Nephron (organoid): ENCODE measurements at regions not wholly inside any gene's neighbourhood (a gene's known extent, or its start where the extent isn't known, plus 50 kb on each side); places are given as distances from the start of the nearest gene placed in this dataset.
A peak's percentile ranks its signal among the peaks of the same experiment; 100 is the strongest.

Experiments
- H3K27ac Mint-ChIP-seq, 3 experiments: 2 replicates each; pipeline ENCODE4 v1.8.0; 2020; ENCODE audit warnings: mixed read lengths in 3 of 3, mild to moderate bottlenecking in 2 of 3, moderate library complexity in 1 of 3
- H3K27me3 Mint-ChIP-seq: 2 replicates; pipeline ENCODE4 v1.8.0; 2021; ENCODE audit warnings: low read depth, mild to moderate bottlenecking, moderate library complexity, mixed read lengths
- H3K36me3 Mint-ChIP-seq: 2 replicates; pipeline ENCODE4 v1.8.0; 2020; ENCODE audit warnings: low read depth, mixed read lengths
- H3K4me1 Mint-ChIP-seq: 2 replicates; pipeline ENCODE4 v1.8.0; 2020; ENCODE audit warnings: mixed read lengths
- H3K4me3 Mint-ChIP-seq, 3 experiments: 2 replicates each; pipeline ENCODE4 v1.8.0; 2020; ENCODE audit warnings: mild to moderate bottlenecking in 3 of 3, mixed read lengths in 3 of 3, moderate library complexity in 2 of 3
- H3K9me3 Mint-ChIP-seq: 2 replicates; pipeline ENCODE4 v1.8.0; 2020; ENCODE audit warnings: mixed read lengths
- CTCF ChIP-seq, 3 experiments: fragments of 200-600 bp; sonication (generic); IDR thresholded peaks; one replicate each; pipeline ENCODE4 v1.5.0; 2021; ENCODE audit warnings: antibody characterized with exemption in 3 of 3; ENCODE audit not compliant: unreplicated experiment in 3 of 3

DNA sequence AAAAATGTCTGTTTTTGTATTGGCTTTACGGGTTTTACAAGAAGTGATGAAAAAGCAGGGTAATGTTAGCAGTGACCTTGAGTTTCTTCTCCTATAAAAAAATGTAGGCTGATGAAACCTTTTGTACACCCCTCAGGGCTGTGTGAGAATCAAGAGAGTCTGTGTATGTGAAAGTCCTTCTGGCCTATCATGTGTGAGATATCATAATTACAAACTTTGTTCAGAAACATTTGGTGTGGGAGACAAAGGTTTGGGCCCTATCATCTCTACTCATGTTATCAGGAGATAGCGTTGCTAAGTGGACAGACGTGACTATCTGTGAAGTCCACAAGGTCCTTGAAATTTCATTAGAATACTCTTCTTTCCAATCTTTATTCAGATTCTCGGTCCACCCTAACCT lies 170.6 kb upstream of the HAND2 start:
- Mint-ChIP-seq H3K4me3 (no peak overlapping the region), H3K27ac (no peak overlapping the region), H3K36me3 (no peaks in the 10 kb centered on the region), H3K4me1 (no peaks in the 10 kb centered on the region), H3K27me3 (no peaks in the 10 kb centered on the region), H3K9me3 (no peaks in the 10 kb centered on the region)
- TF ChIP-seq CTCF (IDR thresholded peaks at IDR 0.05; ENCODE audit: unreplicated experiment in 3 of 3), result no peak

GRCh38 chr4:173699841-173700475 lies 169.9 kb upstream of the HAND2 start:
- H3K4me1 Mint-ChIP-seq, result no peaks in the 10 kb centered on the region
- no peak overlapping the region for H3K27ac Mint-ChIP-seq
- no peaks in the 10 kb centered on the region for H3K27me3 Mint-ChIP-seq
- no peaks in the 10 kb centered on the region for H3K36me3 Mint-ChIP-seq
- no peaks in the 10 kb centered on the region for H3K9me3 Mint-ChIP-seq
- H3K4me3 Mint-ChIP-seq, result no peak overlapping the region
- TF ChIP-seq CTCF (IDR thresholded peaks at IDR 0.05; ENCODE audit: unreplicated experiment in 3 of 3), result no peak

- Mint-ChIP-seq H3K27ac (no peak overlapping the region), H3K4me1 (no peaks in the 10 kb centered on the region), H3K27me3 (no peaks in the 10 kb centered on the region), H3K4me3 (no peak overlapping the region), H3K9me3 (no peaks in the 10 kb centered on the region), H3K36me3 (no peaks in the 10 kb centered on the region)
- TF ChIP-seq CTCF (IDR thresholded peaks at IDR 0.05; ENCODE audit: unreplicated experiment in 3 of 3), result no peak
Measured at GRCh38 chr4:173698557-173699262, 168.7 kb upstream of the HAND2 start.

DNA sequence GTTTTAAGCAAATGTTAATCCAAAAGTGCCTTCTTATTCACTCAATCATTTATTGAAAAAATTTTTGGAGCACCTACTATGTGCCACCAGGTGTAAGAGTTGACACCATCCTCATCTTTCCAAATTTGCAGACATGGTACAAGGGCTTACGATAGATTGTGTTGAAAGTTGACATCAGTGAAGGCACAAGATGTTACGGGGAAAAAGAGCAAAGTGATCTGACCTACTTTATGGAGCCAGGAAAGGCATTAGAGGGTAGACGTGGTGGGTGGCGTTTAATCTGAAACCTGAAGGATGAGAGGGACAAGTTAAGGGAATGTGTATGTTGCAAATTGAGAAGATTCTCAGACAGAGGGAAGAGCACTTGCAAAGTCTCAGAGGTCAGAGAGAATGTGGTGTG lies 167.8 kb upstream of the HAND2 start:
- H3K36me3 Mint-ChIP-seq, result no peaks in the 10 kb centered on the region
- TF ChIP-seq CTCF (IDR thresholded peaks at IDR 0.05; ENCODE audit: unreplicated experiment in 3 of 3), result no peak
- no peaks in the 10 kb centered on the region for H3K27me3 Mint-ChIP-seq

DNA sequence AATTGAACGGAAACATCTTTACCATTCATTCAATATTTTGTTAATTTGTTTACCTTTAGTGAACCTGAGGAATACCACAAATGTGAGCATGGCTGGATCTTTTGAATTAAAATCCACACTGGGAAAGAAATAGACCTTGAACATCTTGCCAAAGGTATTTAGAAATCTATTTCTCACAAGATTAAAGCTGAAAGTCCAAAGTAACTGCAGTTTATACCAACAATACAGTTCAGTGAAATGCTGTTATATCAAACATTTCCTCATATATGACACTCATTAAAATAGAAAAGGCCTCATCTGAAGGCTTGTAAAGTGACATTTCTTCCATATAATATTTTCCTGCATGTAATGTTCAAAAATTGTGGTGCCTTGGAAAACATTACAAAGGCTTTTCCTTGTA lies 166.5 kb upstream of the HAND2 start:
- Mint-ChIP-seq H3K9me3 (no peaks in the 10 kb centered on the region), H3K4me1 (no peaks in the 10 kb centered on the region), H3K4me3 (no peak overlapping the region), H3K27me3 (peaks cover 8% of the 10 kb centered on the region), H3K27ac (no peak overlapping the region), H3K36me3 (no peaks in the 10 kb centered on the region)
- TF ChIP-seq CTCF (IDR thresholded peaks at IDR 0.05; ENCODE audit: unreplicated experiment in 3 of 3), result no peak

More for the DNA sequence above, 167.8 kb upstream of the HAND2 start:
- Mint-ChIP-seq H3K4me1 (no peaks in the 10 kb centered on the region), H3K27ac (peak overlapping the region in 1 of 3 experiments; percentile 4), H3K9me3 (no peaks in the 10 kb centered on the region), H3K4me3 (no peak overlapping the region)

DNA sequence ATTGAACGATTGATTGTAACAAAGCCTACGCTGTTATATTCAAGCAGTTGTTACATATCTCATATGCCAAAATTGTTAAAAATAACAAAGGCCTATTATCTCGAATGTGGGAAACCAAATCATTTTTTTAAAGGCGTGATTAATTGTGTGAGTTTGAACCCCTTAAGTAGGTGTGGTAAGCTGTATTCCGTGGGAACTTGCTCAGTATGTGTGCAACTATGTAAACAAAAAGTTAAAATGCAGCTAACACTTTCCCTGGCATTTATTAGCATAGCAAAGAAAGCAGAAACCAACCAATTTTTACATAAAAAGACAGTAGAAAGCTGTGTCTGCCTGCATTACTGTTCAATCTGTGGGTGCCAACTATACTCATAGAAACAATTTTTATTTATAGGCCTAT lies 166.0 kb upstream of the HAND2 start:
- no peak for TF ChIP-seq CTCF (IDR thresholded peaks at IDR 0.05; ENCODE audit: unreplicated experiment in 3 of 3)
- Mint-ChIP-seq H3K4me1 (no peaks in the 10 kb centered on the region), H3K4me3 (no peak overlapping the region), H3K36me3 (no peaks in the 10 kb centered on the region), H3K9me3 (no peaks in the 10 kb centered on the region), H3K27me3 (peaks cover 8% of the 10 kb centered on the region), H3K27ac (no peak overlapping the region)
